ENCODE measurements at regions not wholly inside any gene's neighbourhood (a gene's known extent, or its start where the extent isn't known, plus 50 kb on each side); places are given as distances from the start of the nearest gene placed in this dataset.
"Not testable (repeated sequence)": the region's sequence is repeated elsewhere in the genome, so short reads cannot be mapped to it uniquely, and the experiment has no call there.

DNA sequence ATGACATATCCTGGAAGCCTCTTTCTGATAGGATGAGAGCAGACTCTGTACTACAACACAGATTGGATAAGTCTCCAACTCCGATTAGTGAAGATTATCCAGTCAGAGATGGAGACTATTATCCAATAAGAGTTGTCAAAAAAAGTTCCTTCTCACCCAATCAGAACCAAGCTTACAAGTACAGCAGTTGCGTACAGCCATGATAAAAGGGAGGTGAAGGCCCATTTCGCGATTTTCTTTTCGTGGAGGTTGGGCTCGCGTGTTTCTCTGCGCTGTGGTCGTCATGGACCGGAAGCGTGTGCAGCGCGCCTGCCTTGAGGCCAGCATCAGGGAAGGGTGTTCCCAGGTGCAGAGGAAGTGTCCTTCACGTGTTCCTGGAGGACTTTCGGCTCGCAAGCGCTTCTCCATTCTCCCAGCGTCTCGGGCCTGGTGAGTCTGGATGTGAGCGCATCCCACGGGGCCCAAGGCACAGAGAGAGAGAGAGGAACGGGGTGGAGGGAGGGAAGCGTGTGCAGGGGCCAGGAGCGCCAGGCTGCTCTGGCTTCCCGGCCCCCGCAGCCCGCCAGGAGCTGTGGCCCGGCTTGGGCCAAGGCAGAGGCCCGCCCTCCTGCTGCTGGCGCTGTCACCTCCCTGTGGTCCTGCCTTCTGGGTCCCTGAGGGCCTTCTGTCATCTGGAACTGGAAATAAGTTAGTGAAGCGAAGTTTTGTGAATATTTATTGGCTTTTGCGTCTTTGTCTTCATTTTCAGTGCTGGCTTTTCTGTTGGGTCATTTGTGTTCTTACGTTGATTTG lies 53.9 kb downstream of the CDRT15L2 start:
- not testable (repeated sequence) for H3K27ac ChIP-seq (ENCODE audit: low read depth, low read length); H3K36me3 ChIP-seq (ENCODE audit: insufficient read depth, low read length); H4K20me1 ChIP-seq (ENCODE audit: insufficient read depth, low read length)

DNA sequence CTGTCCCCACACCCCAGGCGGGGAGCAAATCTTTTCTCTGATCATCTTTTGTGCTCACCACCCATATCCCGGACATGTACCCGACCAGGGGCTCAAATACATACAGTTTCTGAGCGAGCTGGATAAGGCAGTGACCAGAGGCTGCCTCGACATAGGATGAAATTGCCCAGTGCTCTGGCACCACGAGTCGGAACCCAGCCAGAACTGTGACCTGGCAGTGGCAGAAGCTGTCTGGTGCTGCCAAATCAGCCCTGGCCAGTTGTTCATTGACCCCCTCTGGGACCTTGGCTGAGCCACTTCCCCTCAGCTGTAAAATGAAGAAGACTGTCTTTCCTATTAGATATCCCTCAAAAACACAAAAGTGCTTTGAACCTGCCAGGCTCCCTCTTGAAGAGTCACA lies 60.6 kb downstream of the CDRT15L2 start:
- H3K9me3 ChIP-seq (ENCODE audit: low read depth, low read length); H3K4me1 ChIP-seq (ENCODE audit: insufficient read depth, low read length); H3K27me3 ChIP-seq (ENCODE audit: insufficient read depth, low read length); H4K20me1 ChIP-seq (ENCODE audit: insufficient read depth, low read length); H3K4me2 ChIP-seq (ENCODE audit: insufficient read depth, low read length); H3K4me3 ChIP-seq (ENCODE audit: insufficient read depth, low read length); DNase-seq (ENCODE audit: insufficient read length, low spot score, missing footprints); H3K79me2 ChIP-seq (ENCODE audit: insufficient read depth, low read length); H3K36me3 ChIP-seq (ENCODE audit: insufficient read depth, low read length); H3K27ac ChIP-seq (ENCODE audit: low read depth, low read length); H2AFZ ChIP-seq (ENCODE audit: low read length): not testable (repeated sequence)

More for the DNA sequence above, 53.9 kb downstream of the CDRT15L2 start:
- H3K79me2 ChIP-seq (ENCODE audit: insufficient read depth, low read length); H3K4me2 ChIP-seq (ENCODE audit: insufficient read depth, low read length); H3K27me3 ChIP-seq (ENCODE audit: insufficient read depth, low read length); H3K9me3 ChIP-seq (ENCODE audit: low read depth, low read length); DNase-seq (ENCODE audit: insufficient read length, low spot score, missing footprints); H3K4me3 ChIP-seq (ENCODE audit: insufficient read depth, low read length); H3K4me1 ChIP-seq (ENCODE audit: insufficient read depth, low read length); H2AFZ ChIP-seq (ENCODE audit: low read length): not testable (repeated sequence)

DNA sequence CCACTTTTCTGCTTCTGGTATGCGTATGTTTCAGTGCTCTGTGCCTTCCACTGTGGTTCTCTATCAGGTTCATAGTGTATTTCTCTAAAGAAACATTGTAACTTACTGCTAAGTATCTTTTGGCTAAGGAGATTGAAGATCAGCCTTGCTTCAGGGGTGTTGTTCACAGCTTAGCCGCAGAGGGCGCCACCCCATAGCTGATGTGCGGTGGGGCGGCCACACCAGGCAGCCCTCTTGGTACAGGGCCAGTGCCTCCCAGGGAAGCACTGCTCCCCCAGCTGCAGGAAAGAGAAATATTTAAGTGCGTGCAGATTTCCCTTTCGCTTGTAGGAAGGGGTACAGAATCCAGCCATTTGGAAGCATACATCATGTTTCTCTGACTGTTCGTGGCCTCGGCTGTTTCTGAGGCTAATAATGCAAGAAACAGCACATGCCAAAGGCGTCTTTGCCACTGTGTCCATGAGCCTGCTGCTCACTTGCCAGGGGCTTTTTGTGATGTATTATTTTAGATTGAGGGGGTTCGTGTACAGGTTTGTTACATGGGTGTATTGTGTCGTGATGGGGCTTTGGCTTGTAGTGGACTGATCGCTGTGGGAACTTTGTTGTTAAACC lies 67.2 kb downstream of the CDRT15L2 start:
- H3K4me2 ChIP-seq (ENCODE audit: insufficient read depth, low read length); H3K79me2 ChIP-seq (ENCODE audit: insufficient read depth, low read length); H3K4me1 ChIP-seq (ENCODE audit: insufficient read depth, low read length); H3K27me3 ChIP-seq (ENCODE audit: insufficient read depth, low read length); H3K9me3 ChIP-seq (ENCODE audit: low read depth, low read length); DNase-seq (ENCODE audit: insufficient read length, low spot score, missing footprints); H3K36me3 ChIP-seq (ENCODE audit: insufficient read depth, low read length); H3K4me3 ChIP-seq (ENCODE audit: insufficient read depth, low read length); H4K20me1 ChIP-seq (ENCODE audit: insufficient read depth, low read length); H2AFZ ChIP-seq (ENCODE audit: low read length); H3K27ac ChIP-seq (ENCODE audit: low read depth, low read length): not testable (repeated sequence)
- TF ChIP-seq, protein P1, sequence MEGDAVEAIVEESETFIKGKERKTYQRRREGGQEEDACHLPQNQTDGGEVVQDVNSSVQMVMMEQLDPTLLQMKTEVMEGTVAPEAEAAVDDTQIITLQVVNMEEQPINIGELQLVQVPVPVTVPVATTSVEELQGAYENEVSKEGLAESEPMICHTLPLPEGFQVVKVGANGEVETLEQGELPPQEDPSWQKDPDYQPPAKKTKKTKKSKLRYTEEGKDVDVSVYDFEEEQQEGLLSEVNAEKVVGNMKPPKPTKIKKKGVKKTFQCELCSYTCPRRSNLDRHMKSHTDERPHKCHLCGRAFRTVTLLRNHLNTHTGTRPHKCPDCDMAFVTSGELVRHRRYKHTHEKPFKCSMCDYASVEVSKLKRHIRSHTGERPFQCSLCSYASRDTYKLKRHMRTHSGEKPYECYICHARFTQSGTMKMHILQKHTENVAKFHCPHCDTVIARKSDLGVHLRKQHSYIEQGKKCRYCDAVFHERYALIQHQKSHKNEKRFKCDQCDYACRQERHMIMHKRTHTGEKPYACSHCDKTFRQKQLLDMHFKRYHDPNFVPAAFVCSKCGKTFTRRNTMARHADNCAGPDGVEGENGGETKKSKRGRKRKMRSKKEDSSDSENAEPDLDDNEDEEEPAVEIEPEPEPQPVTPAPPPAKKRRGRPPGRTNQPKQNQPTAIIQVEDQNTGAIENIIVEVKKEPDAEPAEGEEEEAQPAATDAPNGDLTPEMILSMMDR (IDR thresholded peaks at IDR 0.05; ENCODE audit: extremely low read depth, low read depth, low read length): peak; percentile 44

DNA sequence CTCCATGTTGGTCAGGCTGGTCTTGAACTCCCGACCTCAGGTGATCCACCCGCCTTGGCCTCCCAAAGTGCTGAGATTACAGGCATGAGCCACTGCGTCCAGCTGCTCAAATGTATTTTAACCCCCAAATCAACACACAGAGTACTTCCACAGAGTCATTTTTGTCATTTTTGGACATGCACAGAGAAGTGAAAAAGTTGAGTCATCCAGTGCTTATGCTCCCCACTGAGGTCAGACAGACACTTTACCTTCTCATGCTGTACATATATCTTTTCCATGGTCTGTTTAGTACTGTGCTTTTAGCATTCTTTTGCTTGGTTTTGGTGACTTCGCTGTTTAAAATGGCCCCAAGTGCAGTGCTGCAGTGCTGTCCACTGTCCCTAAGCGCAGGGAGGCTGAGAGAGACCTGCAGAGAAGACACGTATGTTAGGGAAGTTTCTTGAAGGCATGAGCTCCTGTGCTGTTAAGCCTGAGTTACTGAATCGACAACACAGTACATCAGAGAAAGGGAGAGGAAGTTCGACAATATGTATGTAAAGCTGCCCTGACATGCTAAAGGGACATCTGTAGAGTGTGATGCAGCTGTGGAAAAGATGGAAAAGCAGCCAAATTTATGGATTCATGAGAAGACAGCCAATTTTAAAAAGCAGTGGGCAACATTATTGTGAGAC lies 69.7 kb downstream of the CDRT15L2 start:
- H3K36me3 ChIP-seq (ENCODE audit: insufficient read depth, low read length); H3K27me3 ChIP-seq (ENCODE audit: insufficient read depth, low read length); DNase-seq (ENCODE audit: insufficient read length, low spot score, missing footprints); H3K4me3 ChIP-seq (ENCODE audit: insufficient read depth, low read length); H2AFZ ChIP-seq (ENCODE audit: low read length); H3K79me2 ChIP-seq (ENCODE audit: insufficient read depth, low read length); H4K20me1 ChIP-seq (ENCODE audit: insufficient read depth, low read length); H3K4me2 ChIP-seq (ENCODE audit: insufficient read depth, low read length); H3K9me3 ChIP-seq (ENCODE audit: low read depth, low read length); H3K4me1 ChIP-seq (ENCODE audit: insufficient read depth, low read length); H3K27ac ChIP-seq (ENCODE audit: low read depth, low read length): not testable (repeated sequence)

DNA sequence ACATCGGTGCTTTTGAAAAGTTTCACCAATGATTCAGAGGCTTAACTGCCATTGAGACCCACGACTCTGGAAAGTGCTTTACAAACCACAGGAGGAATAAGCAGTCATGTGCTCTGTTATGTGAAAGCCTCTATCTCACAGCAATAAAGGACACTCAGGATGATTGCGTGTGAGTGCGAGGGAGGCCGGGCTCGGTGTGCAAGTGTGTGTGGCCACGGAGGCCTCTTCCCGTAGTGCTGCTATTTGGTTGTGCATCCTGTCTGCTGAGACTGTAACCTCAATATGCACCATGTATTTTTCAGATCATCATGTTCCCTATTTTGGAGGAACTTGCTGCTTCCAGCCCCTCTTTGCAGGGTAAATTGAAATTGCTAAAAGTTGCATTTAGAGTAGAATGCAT lies 71.5 kb downstream of the CDRT15L2 start:
- H3K27me3 ChIP-seq (ENCODE audit: insufficient read depth, low read length); H2AFZ ChIP-seq (ENCODE audit: low read length); H3K4me1 ChIP-seq (ENCODE audit: insufficient read depth, low read length); H3K4me3 ChIP-seq (ENCODE audit: insufficient read depth, low read length); H3K79me2 ChIP-seq (ENCODE audit: insufficient read depth, low read length); H3K4me2 ChIP-seq (ENCODE audit: insufficient read depth, low read length); H3K27ac ChIP-seq (ENCODE audit: low read depth, low read length); H3K36me3 ChIP-seq (ENCODE audit: insufficient read depth, low read length); H4K20me1 ChIP-seq (ENCODE audit: insufficient read depth, low read length); H3K9me3 ChIP-seq (ENCODE audit: low read depth, low read length); DNase-seq (ENCODE audit: insufficient read length, low spot score, missing footprints): not testable (repeated sequence)

DNA sequence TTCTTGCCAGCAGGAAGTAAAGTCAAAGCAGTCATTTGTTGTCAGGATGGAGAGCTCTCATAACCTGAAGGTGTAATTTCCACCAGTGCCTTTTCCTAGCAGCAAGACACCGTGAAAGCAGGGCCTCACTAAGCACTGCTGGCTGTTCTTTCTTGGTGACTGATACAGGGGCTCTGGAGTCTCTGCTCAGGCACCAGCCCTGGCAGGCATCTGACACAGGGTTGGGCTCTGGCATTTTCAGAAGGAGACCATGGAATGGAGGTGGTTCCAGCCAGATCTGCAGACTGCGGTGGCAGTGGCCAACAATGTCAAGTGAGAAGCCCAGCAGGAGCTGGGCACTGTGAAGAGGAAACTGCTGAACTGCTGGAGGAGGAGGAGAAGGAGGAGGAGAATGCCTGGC lies 72.2 kb downstream of the CDRT15L2 start:
- H3K9me3 ChIP-seq (ENCODE audit: low read depth, low read length); H2AFZ ChIP-seq (ENCODE audit: low read length); DNase-seq (ENCODE audit: insufficient read length, low spot score, missing footprints); H3K4me1 ChIP-seq (ENCODE audit: insufficient read depth, low read length); H3K36me3 ChIP-seq (ENCODE audit: insufficient read depth, low read length); H3K4me3 ChIP-seq (ENCODE audit: insufficient read depth, low read length); H3K27me3 ChIP-seq (ENCODE audit: insufficient read depth, low read length); H3K27ac ChIP-seq (ENCODE audit: low read depth, low read length); H3K79me2 ChIP-seq (ENCODE audit: insufficient read depth, low read length); H4K20me1 ChIP-seq (ENCODE audit: insufficient read depth, low read length); H3K4me2 ChIP-seq (ENCODE audit: insufficient read depth, low read length): not testable (repeated sequence)

DNA sequence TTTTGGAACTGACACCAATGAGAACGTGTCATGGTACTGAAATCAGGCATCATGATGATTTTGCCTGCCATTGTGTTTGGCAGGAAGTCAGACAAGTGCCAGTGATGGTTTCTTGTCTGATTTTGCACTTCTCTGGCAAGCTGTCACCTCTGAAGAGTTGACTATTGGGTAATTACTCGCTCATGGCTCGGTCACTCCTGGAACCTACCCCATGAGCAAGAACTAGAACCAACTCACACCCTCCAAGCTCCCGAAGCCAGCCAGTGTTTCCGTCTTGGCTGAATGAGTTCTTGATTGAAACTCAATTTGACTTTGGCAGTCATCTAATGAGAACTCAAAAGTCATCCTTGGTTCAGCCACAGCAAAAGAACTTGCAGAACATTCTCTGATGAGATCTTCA lies 73.9 kb downstream of the CDRT15L2 start:
- H3K27ac ChIP-seq (ENCODE audit: low read depth, low read length); H3K4me1 ChIP-seq (ENCODE audit: insufficient read depth, low read length): not testable (repeated sequence)

DNA sequence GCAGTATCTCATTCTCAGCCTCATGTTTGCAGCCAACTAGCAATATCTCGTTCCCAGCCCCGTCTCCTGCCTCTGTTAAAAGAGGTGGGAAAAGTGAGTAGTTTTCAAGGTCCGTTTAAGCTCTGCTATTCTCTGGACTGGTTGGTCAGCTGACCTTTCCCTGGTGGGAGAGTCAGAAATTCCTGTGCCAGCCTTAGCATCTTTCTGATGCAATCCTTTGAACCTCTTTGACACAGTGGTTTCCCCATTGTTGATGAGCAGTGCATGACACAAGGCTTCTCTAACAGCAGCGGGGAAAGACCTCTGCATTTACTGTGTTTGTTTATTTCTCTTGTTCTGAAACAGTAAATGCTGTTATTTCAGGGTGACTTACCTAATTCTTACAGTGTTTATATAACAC lies 74.6 kb downstream of the CDRT15L2 start:
- not testable (repeated sequence) for H3K36me3 ChIP-seq (ENCODE audit: insufficient read depth, low read length); H2AFZ ChIP-seq (ENCODE audit: low read length); H3K4me2 ChIP-seq (ENCODE audit: insufficient read depth, low read length)

More for the DNA sequence above, 73.9 kb downstream of the CDRT15L2 start:
- H3K27me3 ChIP-seq (ENCODE audit: insufficient read depth, low read length); DNase-seq (ENCODE audit: insufficient read length, low spot score, missing footprints); H3K9me3 ChIP-seq (ENCODE audit: low read depth, low read length); H3K36me3 ChIP-seq (ENCODE audit: insufficient read depth, low read length); H3K4me3 ChIP-seq (ENCODE audit: insufficient read depth, low read length); H4K20me1 ChIP-seq (ENCODE audit: insufficient read depth, low read length); H2AFZ ChIP-seq (ENCODE audit: low read length); H3K4me2 ChIP-seq (ENCODE audit: insufficient read depth, low read length); H3K79me2 ChIP-seq (ENCODE audit: insufficient read depth, low read length): not testable (repeated sequence)

More for the DNA sequence above, 74.6 kb downstream of the CDRT15L2 start:
- not testable (repeated sequence) for DNase-seq (ENCODE audit: insufficient read length, low spot score, missing footprints); H3K27me3 ChIP-seq (ENCODE audit: insufficient read depth, low read length); H3K9me3 ChIP-seq (ENCODE audit: low read depth, low read length); H3K4me3 ChIP-seq (ENCODE audit: insufficient read depth, low read length); H3K79me2 ChIP-seq (ENCODE audit: insufficient read depth, low read length); H4K20me1 ChIP-seq (ENCODE audit: insufficient read depth, low read length); H3K4me1 ChIP-seq (ENCODE audit: insufficient read depth, low read length); H3K27ac ChIP-seq (ENCODE audit: low read depth, low read length)

All from osteoblast (primary cell).